ENCODE measurements at regions not wholly inside any gene's neighbourhood (a gene's known extent, or its start where the extent isn't known, plus 50 kb on each side); places are given as distances from the start of the nearest gene placed in this dataset.

DNA sequence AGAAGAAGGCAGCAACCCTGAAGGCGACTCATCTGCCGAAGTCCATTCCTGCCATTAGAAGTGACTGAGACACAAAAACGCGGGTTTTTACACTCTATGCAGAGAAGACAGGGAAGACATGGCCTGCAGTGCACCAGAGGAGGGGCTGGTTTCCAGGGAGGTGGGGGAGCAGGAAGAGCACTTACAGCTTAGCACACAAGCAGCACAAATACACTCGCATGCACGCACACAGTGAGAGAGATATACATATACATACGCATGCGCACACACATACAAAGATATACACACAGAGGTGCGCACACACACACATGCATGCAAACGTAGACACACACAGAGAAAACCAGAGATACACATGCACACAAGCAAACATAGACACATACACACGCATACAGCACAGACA, 210.9 kb upstream of the CSF3R start:
- no peak for TF ChIP-seq FOXM1 (IDR thresholded peaks at IDR 0.05; ENCODE audit: borderline replicate concordance)
- no peak for TF ChIP-seq ZNF384 (IDR thresholded peaks at IDR 0.05)
- TF ChIP-seq, protein P1, sequence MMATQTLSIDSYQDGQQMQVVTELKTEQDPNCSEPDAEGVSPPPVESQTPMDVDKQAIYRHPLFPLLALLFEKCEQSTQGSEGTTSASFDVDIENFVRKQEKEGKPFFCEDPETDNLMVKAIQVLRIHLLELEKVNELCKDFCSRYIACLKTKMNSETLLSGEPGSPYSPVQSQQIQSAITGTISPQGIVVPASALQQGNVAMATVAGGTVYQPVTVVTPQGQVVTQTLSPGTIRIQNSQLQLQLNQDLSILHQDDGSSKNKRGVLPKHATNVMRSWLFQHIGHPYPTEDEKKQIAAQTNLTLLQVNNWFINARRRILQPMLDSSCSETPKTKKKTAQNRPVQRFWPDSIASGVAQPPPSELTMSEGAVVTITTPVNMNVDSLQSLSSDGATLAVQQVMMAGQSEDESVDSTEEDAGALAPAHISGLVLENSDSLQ (IDR thresholded peaks at IDR 0.05), result no peak
- TF ChIP-seq SP1 (IDR thresholded peaks at IDR 0.05), result no peak
- no peak for TF ChIP-seq TARDBP (IDR thresholded peaks at IDR 0.05)
- TF ChIP-seq NFRKB (IDR thresholded peaks at IDR 0.05), result no peak
- no peak for TF ChIP-seq ARNT (IDR thresholded peaks at IDR 0.05)
- no peak for TF ChIP-seq CTBP1 (IDR thresholded peaks at IDR 0.05; ENCODE audit: borderline replicate concordance)
- TF ChIP-seq FOXA1 (IDR thresholded peaks at IDR 0.05), result no peak
- TF ChIP-seq ELF4 (IDR thresholded peaks at IDR 0.05), result no peak
- no peak for TF ChIP-seq HDGF (IDR thresholded peaks at IDR 0.05; ENCODE audit: borderline replicate concordance)
- no peak for TF ChIP-seq BHLHE40 (IDR thresholded peaks at IDR 0.05; ENCODE audit: borderline replicate concordance)
- no peak for TF ChIP-seq L3MBTL2 (conservative IDR thresholded peaks at IDR 0.05)
- TF ChIP-seq LEF1 (IDR thresholded peaks at IDR 0.05; ENCODE audit: borderline replicate concordance), result no peak
- no peak for TF ChIP-seq SUZ12 (IDR thresholded peaks at IDR 0.05)
- CTCF ChIA-PET, result interaction anchor here (1.3 kb wide), 1 partner anchor 177 kb away, joined by 3 read pairs; no protein-coding TSS in a partner anchor
- POLR2A ChIA-PET, result no interaction called here
- DNase-seq (ENCODE audit: extremely low spot score), result no peak

- CTCF ChIA-PET, result interaction anchor here (1.3 kb wide), 1 partner anchor 177 kb away, joined by 3 read pairs; no protein-coding TSS in a partner anchor
- DNase-seq (ENCODE audit: extremely low spot score), result no peak
- POLR2A ChIA-PET, result interaction anchor here (1.3 kb wide), 1 partner anchor 23 kb away, joined by 4 read pairs; no protein-coding TSS in a partner anchor
- TF ChIP-seq ARNT (IDR thresholded peaks at IDR 0.05), result no peak
- TF ChIP-seq, protein P1 (IDR thresholded peaks at IDR 0.05), result no peak
- TF ChIP-seq HDGF (IDR thresholded peaks at IDR 0.05; ENCODE audit: borderline replicate concordance), result no peak
- no peak for TF ChIP-seq TARDBP (IDR thresholded peaks at IDR 0.05)
- no peak for TF ChIP-seq ZNF384 (IDR thresholded peaks at IDR 0.05)
- TF ChIP-seq NFRKB (IDR thresholded peaks at IDR 0.05), result no peak
- TF ChIP-seq LEF1 (IDR thresholded peaks at IDR 0.05; ENCODE audit: borderline replicate concordance), result no peak
These were observed 210.4 kb upstream of the CSF3R start for GRCh38 chr1:36693161-36693525.

DNA sequence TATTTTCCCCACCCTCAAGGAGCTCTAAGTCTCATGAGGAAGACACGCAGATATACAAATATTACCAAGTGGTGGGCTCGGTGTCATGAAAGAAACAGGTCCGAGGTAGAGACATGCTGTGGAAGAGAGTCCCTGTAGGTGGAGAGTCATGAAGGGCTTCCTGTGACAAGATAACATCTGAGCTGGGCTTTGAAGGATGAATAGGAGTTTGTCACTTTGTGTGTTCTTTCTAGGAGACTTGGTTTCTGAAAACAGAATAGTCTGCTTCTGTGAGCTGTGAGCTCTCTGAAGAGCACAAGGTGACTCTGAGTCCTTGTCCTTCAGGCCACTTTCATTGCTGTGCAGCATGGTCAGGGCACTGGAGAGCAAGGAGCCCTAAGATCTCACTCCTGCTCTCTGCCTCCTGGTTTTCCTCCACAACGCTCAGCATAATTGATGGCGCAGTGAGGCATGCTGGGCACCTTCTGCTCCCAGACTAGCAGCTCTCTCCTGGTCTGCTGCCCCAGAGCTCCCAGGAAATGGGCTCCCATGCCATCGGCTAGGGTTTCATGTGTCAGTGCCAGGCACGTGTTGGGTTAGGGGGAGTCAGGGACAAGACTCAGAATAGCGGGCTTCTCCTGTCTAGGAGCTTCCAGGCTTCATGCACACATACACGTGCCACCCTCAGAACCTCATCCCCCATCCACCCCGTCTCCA, 209.9 kb upstream of the CSF3R start:
- TF ChIP-seq FOXM1 (IDR thresholded peaks at IDR 0.05; ENCODE audit: borderline replicate concordance) (no peak), TARDBP (IDR thresholded peaks at IDR 0.05) (no peak), LEF1 (IDR thresholded peaks at IDR 0.05; ENCODE audit: borderline replicate concordance) (no peak), SP1 (IDR thresholded peaks at IDR 0.05) (no peak)
- TF ChIP-seq, protein P1 (IDR thresholded peaks at IDR 0.05), result no peak
- no peak for DNase-seq (ENCODE audit: extremely low spot score)
- ChIA-PET POLR2A (interaction anchor here (1.3 kb wide), 1 partner anchor 23 kb away, joined by 4 read pairs; no protein-coding TSS in a partner anchor), CTCF (interaction anchor here (1.3 kb wide), 1 partner anchor 176 kb away, joined by 3 read pairs; no protein-coding TSS in a partner anchor)

DNA sequence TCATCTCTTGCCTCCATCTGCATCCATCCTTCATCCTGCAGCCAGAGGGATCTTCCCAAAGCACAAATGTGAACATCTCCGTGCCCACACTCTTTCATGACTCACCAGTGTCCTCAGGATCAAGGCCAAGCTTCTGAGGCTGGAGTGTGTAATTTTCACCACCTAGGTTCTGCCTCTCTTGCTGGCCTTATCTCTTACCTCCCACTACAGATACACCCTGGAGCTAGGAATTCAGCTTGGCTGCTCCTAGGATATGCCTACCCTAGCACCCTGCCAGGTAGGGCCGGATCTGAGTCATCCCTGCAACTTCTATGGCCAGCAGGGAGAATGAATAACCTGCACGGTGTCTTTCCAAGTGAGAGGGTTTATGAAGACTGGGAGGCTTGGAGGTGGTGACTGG, 208.7 kb upstream of the CSF3R start:
- ChIA-PET POLR2A (no interaction called here), CTCF (no interaction called here)
- no peak for DNase-seq (ENCODE audit: extremely low spot score)
- no peak for TF ChIP-seq FOXK2 (IDR thresholded peaks at IDR 0.05)
- no peak for TF ChIP-seq ELF4 (IDR thresholded peaks at IDR 0.05)
- no peak for TF ChIP-seq ZNF384 (IDR thresholded peaks at IDR 0.05)
- TF ChIP-seq BHLHE40 (IDR thresholded peaks at IDR 0.05; ENCODE audit: borderline replicate concordance), result no peak
- no peak for TF ChIP-seq CTBP1 (IDR thresholded peaks at IDR 0.05; ENCODE audit: borderline replicate concordance)
- no peak for TF ChIP-seq FOXA1 (IDR thresholded peaks at IDR 0.05)
- TF ChIP-seq ARNT (IDR thresholded peaks at IDR 0.05), result no peak
- TF ChIP-seq SP1 (IDR thresholded peaks at IDR 0.05), result no peak
- TF ChIP-seq TARDBP (IDR thresholded peaks at IDR 0.05), result no peak
- TF ChIP-seq NFRKB (IDR thresholded peaks at IDR 0.05), result no peak
- TF ChIP-seq L3MBTL2 (conservative IDR thresholded peaks at IDR 0.05), result no peak
- TF ChIP-seq, protein P1 (IDR thresholded peaks at IDR 0.05), result no peak
- no peak for TF ChIP-seq SUZ12 (IDR thresholded peaks at IDR 0.05)
- TF ChIP-seq FOXM1 (IDR thresholded peaks at IDR 0.05; ENCODE audit: borderline replicate concordance), result no peak
- no peak for TF ChIP-seq HDGF (IDR thresholded peaks at IDR 0.05; ENCODE audit: borderline replicate concordance)
- TF ChIP-seq LEF1 (IDR thresholded peaks at IDR 0.05; ENCODE audit: borderline replicate concordance), result no peak

- TF ChIP-seq FOXM1 (IDR thresholded peaks at IDR 0.05; ENCODE audit: borderline replicate concordance), result no peak
- TF ChIP-seq SUZ12 (IDR thresholded peaks at IDR 0.05), result no peak
- TF ChIP-seq BHLHE40 (IDR thresholded peaks at IDR 0.05; ENCODE audit: borderline replicate concordance), result no peak
- TF ChIP-seq FOXK2 (IDR thresholded peaks at IDR 0.05), result no peak
- no peak for TF ChIP-seq ZNF384 (IDR thresholded peaks at IDR 0.05)
- POLR2A ChIA-PET, result no interaction called here
- DNase-seq (ENCODE audit: extremely low spot score), result no peak
- CTCF ChIA-PET, result interaction anchor here (0.7 kb wide), 1 partner anchor 414 kb away, joined by 3 read pairs; no protein-coding TSS in a partner anchor
These were observed 207.3 kb upstream of the CSF3R start for GRCh38 chr1:36689992-36690391.

GRCh38 chr1:36687312-36687711, 204.6 kb upstream of the CSF3R start:
- POLR2A ChIA-PET, result no interaction called here
- no peak for DNase-seq (ENCODE audit: extremely low spot score)
- CTCF ChIA-PET, result no interaction called here
- no peak for TF ChIP-seq FOXM1 (IDR thresholded peaks at IDR 0.05; ENCODE audit: borderline replicate concordance)
- TF ChIP-seq FOXK2 (IDR thresholded peaks at IDR 0.05), result no peak
- no peak for TF ChIP-seq ARNT (IDR thresholded peaks at IDR 0.05)
- TF ChIP-seq, protein P1 (IDR thresholded peaks at IDR 0.05), result no peak
- no peak for TF ChIP-seq TARDBP (IDR thresholded peaks at IDR 0.05)
- TF ChIP-seq FOXA1 (IDR thresholded peaks at IDR 0.05), result no peak
- TF ChIP-seq HDGF (IDR thresholded peaks at IDR 0.05; ENCODE audit: borderline replicate concordance), result no peak
- TF ChIP-seq L3MBTL2 (conservative IDR thresholded peaks at IDR 0.05), result no peak
- TF ChIP-seq ELF4 (IDR thresholded peaks at IDR 0.05), result no peak
- no peak for TF ChIP-seq SP1 (IDR thresholded peaks at IDR 0.05)
- TF ChIP-seq CTBP1 (IDR thresholded peaks at IDR 0.05; ENCODE audit: borderline replicate concordance), result no peak
- TF ChIP-seq SUZ12 (IDR thresholded peaks at IDR 0.05), result no peak
